IPS-18a (cell line): ENCODE measurements at regions not wholly inside any gene's neighbourhood (a gene's known extent, or its start where the extent isn't known, plus 50 kb on each side); places are given as distances from the start of the nearest gene placed in this dataset.

Experiments used
- H3K27ac ChIP-seq: one replicate; pipeline ENCODE4 v1.5.1; 2013; ENCODE audit warnings: low read length
- H3K27me3 ChIP-seq: one replicate; pipeline ENCODE4 v1.6.1; 2013; ENCODE audit warnings: mild to moderate bottlenecking, low read length; ENCODE audit not compliant: control insufficient read depth, insufficient read depth
- H3K36me3 ChIP-seq: one replicate; pipeline ENCODE4 v1.6.1; 2013; ENCODE audit warnings: low read depth, low read length; ENCODE audit not compliant: control insufficient read depth
- H3K4me1 ChIP-seq: one replicate; pipeline ENCODE4 v1.6.1; 2013; ENCODE audit warnings: low read depth, low read length; ENCODE audit not compliant: control insufficient read depth
- H3K4me3 ChIP-seq: one replicate; pipeline ENCODE4 v1.5.1; 2013; ENCODE audit warnings: low read length
- H3K9ac ChIP-seq: one replicate; pipeline ENCODE4 v1.6.1; 2013; ENCODE audit warnings: mild to moderate bottlenecking, low read length, moderate library complexity
- H3K9me3 ChIP-seq: one replicate; pipeline ENCODE4 v1.6.1; 2013; ENCODE audit warnings: low read depth, low read length; ENCODE audit not compliant: control insufficient read depth

DNA sequence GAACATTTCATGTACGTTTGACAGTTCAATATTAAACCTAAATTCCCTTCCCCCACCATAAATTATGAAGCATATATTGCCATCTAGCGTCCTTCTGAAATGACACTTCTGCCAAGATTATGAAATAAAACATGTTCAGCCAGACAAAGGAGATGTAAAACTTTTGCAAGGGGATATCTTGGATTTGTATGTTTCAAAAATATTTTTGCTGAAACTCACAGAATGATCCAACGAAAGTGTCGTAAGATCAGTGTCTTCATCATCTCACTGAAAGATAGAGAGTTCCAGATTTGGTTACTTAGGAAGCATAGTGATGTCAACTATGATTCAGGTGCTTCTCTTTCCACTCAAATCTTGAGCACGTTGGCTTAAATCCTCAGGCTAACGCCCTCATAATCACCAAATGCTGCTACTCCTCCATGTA lies 904.3 kb downstream of the XPNPEP1 start:
- Histone ChIP-seq H3K27me3 (no peaks in the 10 kb centered on the region), H3K9ac (no peak overlapping the region), H3K4me3 (no peak overlapping the region), H3K36me3 (no peaks in the 10 kb centered on the region), H3K9me3 (no peaks in the 10 kb centered on the region), H3K4me1 (no peaks in the 10 kb centered on the region), H3K27ac (no peak overlapping the region)

DNA sequence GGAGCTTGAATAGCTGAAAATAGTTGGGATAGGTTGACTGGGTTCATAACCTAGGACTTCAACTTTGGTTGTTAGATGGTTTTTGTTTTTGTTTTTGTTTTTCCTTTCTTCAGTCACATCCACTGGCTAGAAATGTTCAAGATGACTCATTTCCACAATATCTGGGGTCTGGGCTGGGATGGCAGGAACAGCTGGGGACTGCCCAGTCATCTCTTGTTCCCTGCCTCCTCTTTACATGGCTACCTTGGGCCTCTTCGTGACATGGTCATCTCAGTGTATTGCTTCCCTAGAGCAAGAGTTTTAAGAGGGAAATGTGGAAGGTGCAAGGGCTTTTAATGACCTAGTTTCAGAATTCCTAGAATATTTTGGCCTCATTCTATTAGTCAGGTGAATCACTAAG lies 915.8 kb downstream of the XPNPEP1 start:
- H3K4me1 ChIP-seq: no peaks in the 10 kb centered on the region
- no peaks in the 10 kb centered on the region for H3K36me3 ChIP-seq
- no peak overlapping the region for H3K4me3 ChIP-seq

DNA sequence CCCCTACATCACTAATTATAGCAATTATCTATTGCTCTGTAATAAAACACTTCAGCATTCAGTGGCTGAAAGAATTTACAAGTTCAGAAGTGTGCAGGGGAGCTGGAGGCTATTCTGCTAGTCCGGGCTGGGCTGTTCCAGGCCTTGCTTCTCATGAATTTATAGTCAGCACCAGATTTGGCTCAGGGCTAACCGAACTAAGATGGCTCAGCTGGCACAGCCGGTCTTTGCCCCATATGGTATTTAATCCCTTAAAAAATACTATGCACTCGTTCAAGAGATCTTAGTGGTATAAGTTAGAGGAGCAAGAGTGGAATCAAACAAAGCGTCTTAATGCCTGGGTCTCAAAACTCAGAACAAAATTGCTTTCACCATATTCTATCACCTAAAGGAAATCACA lies 932.9 kb downstream of the XPNPEP1 start:
- no peak overlapping the region for H3K4me3 ChIP-seq
- no peak overlapping the region for H3K27ac ChIP-seq
- no peaks in the 10 kb centered on the region for H3K36me3 ChIP-seq
- no peak overlapping the region for H3K9ac ChIP-seq
- no peaks in the 10 kb centered on the region for H3K9me3 ChIP-seq
- H3K4me1 ChIP-seq: no peaks in the 10 kb centered on the region
- H3K27me3 ChIP-seq: no peaks in the 10 kb centered on the region

More for the DNA sequence above, 915.8 kb downstream of the XPNPEP1 start:
- Histone ChIP-seq H3K9ac (no peak overlapping the region), H3K27ac (no peak overlapping the region), H3K27me3 (no peaks in the 10 kb centered on the region), H3K9me3 (no peaks in the 10 kb centered on the region)

DNA sequence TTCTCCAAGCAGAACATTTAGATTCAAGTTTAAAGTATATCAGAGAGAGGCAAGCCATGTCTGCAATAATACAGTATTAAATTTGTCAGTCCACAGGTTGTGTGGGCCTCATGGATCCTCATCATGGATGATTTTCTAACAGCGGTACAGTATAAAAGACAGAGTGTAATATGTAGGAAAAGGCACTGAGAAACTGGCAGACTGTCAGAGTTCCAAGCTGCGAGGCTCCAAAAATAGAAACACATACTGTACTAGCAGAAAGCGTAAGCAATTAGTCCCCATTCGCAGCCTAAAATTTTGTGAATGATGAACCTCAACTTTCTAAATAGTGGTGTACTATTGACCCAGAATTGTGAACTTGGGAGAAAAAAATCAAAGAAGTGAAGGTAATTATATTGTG lies 933.3 kb downstream of the XPNPEP1 start:
- no peaks in the 10 kb centered on the region for H3K4me1 ChIP-seq
- no peak overlapping the region for H3K4me3 ChIP-seq
- no peak overlapping the region for H3K27ac ChIP-seq
- no peak overlapping the region for H3K9ac ChIP-seq
- no peaks in the 10 kb centered on the region for H3K9me3 ChIP-seq
- no peaks in the 10 kb centered on the region for H3K36me3 ChIP-seq
- no peaks in the 10 kb centered on the region for H3K27me3 ChIP-seq

DNA sequence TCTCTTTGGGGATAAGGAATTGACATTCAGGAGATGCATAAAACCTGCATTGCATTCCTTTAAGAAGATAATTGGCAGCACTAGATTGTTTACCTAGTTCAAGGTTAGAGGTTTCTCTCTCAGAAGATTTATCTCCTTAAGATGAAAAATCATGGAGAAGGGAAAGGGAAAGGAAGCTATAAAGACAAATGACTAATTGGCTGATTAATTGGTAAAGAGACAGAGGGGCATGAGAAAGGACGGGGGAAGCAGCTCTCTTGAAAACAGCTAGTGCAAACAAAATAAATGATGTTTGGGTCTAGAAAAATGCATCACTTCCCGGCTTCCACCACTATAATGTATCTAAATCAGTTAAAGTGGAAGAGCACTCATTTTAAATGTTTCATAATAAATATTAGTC lies 941.2 kb downstream of the XPNPEP1 start:
- Histone ChIP-seq H3K27me3 (no peaks in the 10 kb centered on the region), H3K9ac (no peak overlapping the region), H3K4me3 (no peak overlapping the region), H3K9me3 (no peaks in the 10 kb centered on the region), H3K27ac (no peak overlapping the region), H3K36me3 (no peaks in the 10 kb centered on the region), H3K4me1 (no peaks in the 10 kb centered on the region)

DNA sequence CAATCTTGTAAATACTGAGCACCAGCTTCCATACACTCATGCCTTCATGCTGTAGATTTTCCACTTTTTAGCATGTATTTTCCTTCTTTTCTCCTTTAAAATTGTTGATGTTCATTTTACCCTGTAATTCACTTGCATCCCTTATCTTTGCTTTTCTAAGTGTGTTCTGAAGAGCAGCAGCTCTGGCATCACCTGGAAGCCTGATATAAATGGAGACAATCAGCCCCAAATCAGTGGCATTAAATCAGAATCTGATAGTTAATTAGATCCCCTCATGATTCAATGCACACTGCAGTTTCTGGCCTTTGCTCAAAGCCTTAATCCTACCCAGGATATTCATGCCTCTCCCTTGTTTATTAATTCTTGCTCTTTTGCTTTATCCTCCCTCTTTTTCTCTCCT lies 942.4 kb downstream of the XPNPEP1 start:
- no peaks in the 10 kb centered on the region for H3K9me3 ChIP-seq
- H3K9ac ChIP-seq: no peak overlapping the region
- no peaks in the 10 kb centered on the region for H3K36me3 ChIP-seq
- no peaks in the 10 kb centered on the region for H3K4me1 ChIP-seq
- no peak overlapping the region for H3K4me3 ChIP-seq
- no peak overlapping the region for H3K27ac ChIP-seq
- H3K27me3 ChIP-seq: no peaks in the 10 kb centered on the region

DNA sequence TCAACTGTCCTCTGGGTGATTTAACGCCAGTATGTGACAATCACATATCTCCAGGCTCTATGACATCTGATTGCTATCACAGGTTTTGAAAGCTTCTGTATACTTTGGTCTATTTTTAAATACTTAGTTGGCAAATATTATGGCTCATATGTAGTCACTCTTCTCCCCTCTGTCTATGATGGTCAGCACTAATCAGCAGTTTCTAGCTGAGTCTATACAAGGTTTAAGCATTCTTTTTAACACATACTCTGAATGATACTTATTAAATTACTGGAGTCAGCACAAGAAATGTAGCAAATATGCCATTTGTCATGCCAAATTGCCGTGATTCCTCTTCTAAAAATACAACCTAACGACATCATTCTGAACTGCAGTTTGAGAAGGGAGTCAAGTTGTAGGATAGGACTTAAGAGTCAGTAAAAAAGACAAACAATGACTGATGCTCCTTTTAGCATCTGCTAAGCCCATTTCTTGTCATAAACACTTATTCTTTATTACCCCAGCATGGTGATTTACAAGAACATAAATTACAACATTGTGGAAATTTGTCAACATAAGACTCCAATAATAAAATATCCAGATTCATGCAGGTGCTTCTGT lies 947.8 kb downstream of the XPNPEP1 start:
- Histone ChIP-seq H3K4me1 (no peaks in the 10 kb centered on the region), H3K27ac (no peak overlapping the region), H3K9ac (no peak overlapping the region), H3K4me3 (no peak overlapping the region), H3K36me3 (no peaks in the 10 kb centered on the region), H3K27me3 (no peaks in the 10 kb centered on the region), H3K9me3 (no peaks in the 10 kb centered on the region)

DNA sequence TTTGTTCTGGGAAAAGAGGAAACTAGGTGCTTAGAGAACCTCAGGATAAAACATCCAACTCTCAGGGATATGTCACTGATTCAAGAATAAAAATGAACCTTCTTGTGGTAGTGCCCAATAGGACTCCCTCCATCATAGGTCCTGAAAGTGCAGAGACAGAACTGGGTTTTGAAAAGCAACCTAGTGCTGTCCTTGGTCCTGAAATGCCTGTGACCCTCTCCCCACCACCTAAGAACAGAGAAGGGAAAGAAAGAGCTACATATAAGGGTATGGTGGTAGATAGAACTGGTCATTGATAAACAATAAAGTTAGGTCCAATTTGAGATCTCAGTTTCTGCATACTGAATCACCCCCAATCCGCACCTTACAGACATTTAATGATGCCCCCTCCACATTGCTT lies 953.3 kb downstream of the XPNPEP1 start:
- H3K9ac ChIP-seq: no peak overlapping the region
- no peaks in the 10 kb centered on the region for H3K4me1 ChIP-seq
- no peaks in the 10 kb centered on the region for H3K36me3 ChIP-seq
- no peaks in the 10 kb centered on the region for H3K9me3 ChIP-seq
- H3K27me3 ChIP-seq: no peaks in the 10 kb centered on the region
- H3K27ac ChIP-seq: no peak overlapping the region
- no peak overlapping the region for H3K4me3 ChIP-seq

DNA sequence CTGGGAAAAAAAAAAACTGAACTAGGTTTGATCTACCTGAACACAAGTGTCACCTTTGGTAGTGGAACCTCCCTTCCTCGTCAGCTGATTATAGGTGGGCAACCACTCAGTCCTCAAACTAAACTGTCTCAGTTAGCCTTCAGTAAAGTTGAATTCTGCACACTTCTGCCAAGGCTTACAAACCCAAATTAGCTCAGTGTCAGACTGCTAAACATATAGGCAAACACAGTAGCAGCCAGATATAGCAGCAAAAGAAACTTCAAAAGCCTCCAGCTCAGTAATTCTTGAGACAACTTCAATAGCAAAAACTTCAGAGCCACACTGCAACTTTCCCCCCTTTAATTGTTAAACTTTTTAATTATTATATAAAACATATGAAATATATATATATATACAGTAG lies 956.9 kb downstream of the XPNPEP1 start:
- Histone ChIP-seq H3K9ac (no peak overlapping the region), H3K27ac (no peak overlapping the region), H3K27me3 (no peaks in the 10 kb centered on the region), H3K36me3 (no peaks in the 10 kb centered on the region), H3K4me1 (no peaks in the 10 kb centered on the region), H3K9me3 (no peaks in the 10 kb centered on the region), H3K4me3 (no peak overlapping the region)

DNA sequence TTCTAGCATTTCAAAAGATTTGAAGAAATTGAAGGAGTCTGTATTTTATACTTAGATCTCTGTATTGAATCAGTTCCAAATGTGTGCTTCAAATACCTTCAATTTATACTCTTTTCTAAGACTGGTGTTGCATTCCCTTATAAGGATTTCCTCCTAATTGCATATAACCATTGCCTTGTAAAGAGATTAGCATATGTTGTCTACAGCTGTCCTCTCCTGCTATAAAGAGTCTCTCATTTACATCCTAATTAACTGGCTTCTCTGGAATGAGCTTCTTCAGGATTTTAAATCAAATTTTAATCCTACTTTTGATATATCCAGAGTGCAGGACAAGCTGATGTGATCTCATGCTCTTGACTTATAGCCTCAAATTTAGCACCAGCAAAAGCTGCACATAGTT lies 957.3 kb downstream of the XPNPEP1 start:
- Histone ChIP-seq H3K4me3 (no peak overlapping the region), H3K36me3 (no peaks in the 10 kb centered on the region), H3K9me3 (no peaks in the 10 kb centered on the region), H3K9ac (no peak overlapping the region), H3K4me1 (no peaks in the 10 kb centered on the region), H3K27ac (no peak overlapping the region), H3K27me3 (no peaks in the 10 kb centered on the region)

DNA sequence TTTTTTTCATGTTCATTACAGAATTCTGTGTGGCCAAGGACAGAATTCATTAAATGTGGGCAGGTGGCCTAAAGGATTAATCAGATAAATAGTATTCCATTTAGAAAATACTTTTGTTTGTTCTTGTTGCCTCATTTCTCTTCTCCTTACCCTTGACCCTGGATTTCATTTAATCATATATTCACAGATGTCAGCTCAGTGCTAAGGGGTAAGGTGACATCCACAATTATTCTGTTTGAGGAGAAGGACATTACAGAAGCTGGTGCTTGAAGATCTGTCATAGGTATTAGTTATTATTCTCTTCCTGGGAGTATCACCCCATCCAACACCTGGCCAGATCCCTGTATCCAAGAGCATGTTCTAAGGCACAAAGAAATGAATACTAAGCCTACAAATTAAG lies 961.1 kb downstream of the XPNPEP1 start:
- H3K9me3 ChIP-seq: no peaks in the 10 kb centered on the region
- no peak overlapping the region for H3K4me3 ChIP-seq
- H3K4me1 ChIP-seq: no peaks in the 10 kb centered on the region
- no peaks in the 10 kb centered on the region for H3K27me3 ChIP-seq
- H3K27ac ChIP-seq: no peak overlapping the region
- H3K36me3 ChIP-seq: no peaks in the 10 kb centered on the region
- H3K9ac ChIP-seq: no peak overlapping the region

DNA sequence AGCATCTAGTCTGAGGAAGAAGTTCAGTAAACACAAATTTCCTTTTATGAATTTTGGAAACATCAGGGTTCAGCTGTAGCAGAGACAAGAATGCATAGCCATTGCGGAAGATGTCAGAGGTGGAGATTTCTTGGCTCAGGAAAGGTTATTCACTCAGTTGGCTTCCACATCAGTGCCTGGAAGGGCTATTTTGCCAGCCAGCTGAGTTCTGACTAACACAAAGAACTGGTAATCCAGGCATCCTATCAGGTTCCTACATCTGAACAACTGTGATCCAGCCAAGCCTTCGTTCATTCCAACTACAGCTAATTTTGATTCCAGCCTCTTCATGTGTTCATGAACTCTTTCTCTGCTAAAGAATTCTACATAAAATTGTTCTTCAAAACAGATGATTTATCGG lies 965.6 kb downstream of the XPNPEP1 start:
- no peak overlapping the region for H3K4me3 ChIP-seq
- no peak overlapping the region for H3K27ac ChIP-seq
- no peaks in the 10 kb centered on the region for H3K4me1 ChIP-seq
- H3K27me3 ChIP-seq: no peaks in the 10 kb centered on the region
- no peaks in the 10 kb centered on the region for H3K9me3 ChIP-seq
- no peak overlapping the region for H3K9ac ChIP-seq
- no peaks in the 10 kb centered on the region for H3K36me3 ChIP-seq
